ENCODE measurements at regions not wholly inside any gene's neighbourhood (a gene's known extent, or its start where the extent isn't known, plus 50 kb on each side); places are given as distances from the start of the nearest gene placed in this dataset.

DNA sequence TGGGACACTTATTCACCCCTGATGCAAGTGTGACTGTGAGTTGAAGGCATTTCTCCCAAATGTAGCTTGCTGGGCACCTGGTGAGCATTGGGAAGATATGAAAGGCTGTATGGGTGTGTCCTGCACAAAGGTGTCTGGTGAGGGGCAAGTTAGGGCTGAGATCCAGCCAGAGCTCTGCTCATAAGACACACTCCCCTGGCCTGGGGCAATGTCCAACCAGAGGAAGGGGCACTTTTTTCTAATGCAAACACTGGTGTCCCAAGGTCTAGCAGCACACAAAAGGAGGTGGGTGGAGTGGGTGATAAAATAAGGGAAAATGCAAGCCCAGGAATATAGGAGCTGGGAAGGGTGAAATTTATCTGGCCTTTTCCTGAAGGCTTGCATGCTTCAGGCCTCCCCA lies 57.0 kb upstream of the TRABD2B start:
- TF ChIP-seq, protein P1, sequence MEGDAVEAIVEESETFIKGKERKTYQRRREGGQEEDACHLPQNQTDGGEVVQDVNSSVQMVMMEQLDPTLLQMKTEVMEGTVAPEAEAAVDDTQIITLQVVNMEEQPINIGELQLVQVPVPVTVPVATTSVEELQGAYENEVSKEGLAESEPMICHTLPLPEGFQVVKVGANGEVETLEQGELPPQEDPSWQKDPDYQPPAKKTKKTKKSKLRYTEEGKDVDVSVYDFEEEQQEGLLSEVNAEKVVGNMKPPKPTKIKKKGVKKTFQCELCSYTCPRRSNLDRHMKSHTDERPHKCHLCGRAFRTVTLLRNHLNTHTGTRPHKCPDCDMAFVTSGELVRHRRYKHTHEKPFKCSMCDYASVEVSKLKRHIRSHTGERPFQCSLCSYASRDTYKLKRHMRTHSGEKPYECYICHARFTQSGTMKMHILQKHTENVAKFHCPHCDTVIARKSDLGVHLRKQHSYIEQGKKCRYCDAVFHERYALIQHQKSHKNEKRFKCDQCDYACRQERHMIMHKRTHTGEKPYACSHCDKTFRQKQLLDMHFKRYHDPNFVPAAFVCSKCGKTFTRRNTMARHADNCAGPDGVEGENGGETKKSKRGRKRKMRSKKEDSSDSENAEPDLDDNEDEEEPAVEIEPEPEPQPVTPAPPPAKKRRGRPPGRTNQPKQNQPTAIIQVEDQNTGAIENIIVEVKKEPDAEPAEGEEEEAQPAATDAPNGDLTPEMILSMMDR (IDR thresholded peaks at IDR 0.05) = no peak
- TF ChIP-seq POLR2AphosphoS5 (IDR thresholded peaks at IDR 0.05) = no peak
- TF ChIP-seq POLR2A (IDR thresholded peaks at IDR 0.05) = no peak
- no peak for TF ChIP-seq EP300 (IDR thresholded peaks at IDR 0.05)
